IMR-90 (cell line): ENCODE measurements at regions not wholly inside any gene's neighbourhood (a gene's known extent, or its start where the extent isn't known, plus 50 kb on each side); places are given as distances from the start of the nearest gene placed in this dataset.

Source experiments
- ATAC-seq: fragments of 200-7000 bp; cut with Tn5 transposase; 2 replicates; pipeline ENCODE4 v1.9.1; 2020; ENCODE audit warnings: low read depth, mild to moderate bottlenecking, moderate library complexity
- BruUV-seq: library from RNA; stranded (reverse); fragments of 400-500 nt; replicated peaks from 2 replicates; lab custom pipeline; 2021; lab: Mats Ljungman, UMichigan
- CTCF ChIA-PET: fragments of 300-600 bp; formaldehyde crosslinking; extraction: SDS; loops from one replicate; lab custom pipeline; 2021; ENCODE audit warnings: antibody characterized with exemption; lab: Yijun Ruan, JAX
- POLR2A ChIA-PET: fragments of 300-600 bp; sonication (Branson Sonifier 250); formaldehyde crosslinking; loops from one replicate; lab custom pipeline; 2022; ENCODE audit warnings: antibody characterized with exemption; ENCODE audit not compliant: unreplicated experiment; lab: Charles Lee
- DNase-seq: peaks from one replicate; pipeline ENCODE4 v3.0.0; 2013
- H2AFZ ChIP-seq: replicated peaks from 2 replicates; pipeline ENCODE3; 2013; ENCODE audit warnings: low read length, mild to moderate bottlenecking; ENCODE audit not compliant: poor library complexity
- H2AK5ac ChIP-seq: 2 replicates; pipeline ENCODE4 v1.6.1; 2013; ENCODE audit warnings: low read depth, low read length, inconsistent platforms
- H2AK9ac ChIP-seq: replicated peaks from 2 replicates; pipeline ENCODE3; 2013; ENCODE audit warnings: mild to moderate bottlenecking, low read depth, low read length, moderate library complexity; ENCODE audit not compliant: poor library complexity
- H2BK120ac ChIP-seq: 2 replicates; pipeline ENCODE4 v1.6.1; 2013; ENCODE audit warnings: low read depth, low read length, inconsistent platforms
- H2BK15ac ChIP-seq: 3 replicates; pipeline ENCODE4 v1.6.1; 2013; ENCODE audit warnings: low read depth, low read length, inconsistent platforms
- H2BK20ac ChIP-seq: 2 replicates; pipeline ENCODE4 v1.6.1; 2013; ENCODE audit warnings: low read depth, mild to moderate bottlenecking, inconsistent platforms, low read length, moderate library complexity
- H2BK5ac ChIP-seq: 2 replicates; pipeline ENCODE4 v1.6.1; 2013; ENCODE audit warnings: mild to moderate bottlenecking, low read depth, low read length, inconsistent platforms; ENCODE audit not compliant: poor library complexity, severe bottlenecking
- H3K14ac ChIP-seq: replicated peaks from 2 replicates; pipeline ENCODE4 v1.6.1; 2013; ENCODE audit warnings: low read depth, low read length, inconsistent platforms
- H3K18ac ChIP-seq: 2 replicates; pipeline ENCODE4 v1.6.1; 2013; ENCODE audit warnings: low read depth, low read length, control low read depth
- H3K23ac ChIP-seq: 2 replicates; pipeline ENCODE4 v1.6.1; 2013; ENCODE audit warnings: low read depth, low read length, inconsistent platforms
- H3K27ac ChIP-seq: 2 replicates; pipeline ENCODE4 v1.5.1; 2013; ENCODE audit warnings: mild to moderate bottlenecking, control low read depth, low read length; ENCODE audit not compliant: insufficient read depth
- H3K27me3 ChIP-seq: 2 replicates; pipeline ENCODE4 v1.6.1; 2013; ENCODE audit warnings: low read length; ENCODE audit not compliant: control insufficient read depth, insufficient read depth
- H3K36me3 ChIP-seq: 2 replicates; pipeline ENCODE4 v1.6.1; 2013; ENCODE audit warnings: low read length, mixed read lengths; ENCODE audit not compliant: control insufficient read depth, insufficient read depth
- H3K4ac ChIP-seq: 2 replicates; pipeline ENCODE4 v1.6.1; 2013; ENCODE audit warnings: low read depth, low read length, inconsistent platforms
- H3K4me1 ChIP-seq: 2 replicates; pipeline ENCODE4 v1.6.1; 2013; ENCODE audit warnings: low read length, mixed read lengths; ENCODE audit not compliant: control insufficient read depth, insufficient read depth
- H3K4me2 ChIP-seq: 2 replicates; pipeline ENCODE4 v1.6.1; 2013; ENCODE audit warnings: low read depth, mild to moderate bottlenecking, control low read depth, low read length, moderate library complexity
- H3K4me3 ChIP-seq: 2 replicates; pipeline ENCODE4 v1.5.1; 2013; ENCODE audit warnings: low read depth, mild to moderate bottlenecking, control low read depth, low read length, moderate library complexity; ENCODE audit not compliant: insufficient read depth
- H3K56ac ChIP-seq: 2 replicates; pipeline ENCODE4 v1.6.1; 2013; ENCODE audit warnings: low read length, inconsistent platforms; ENCODE audit not compliant: insufficient read depth; ENCODE audit errors: extremely low read depth
- H3K79me1 ChIP-seq, 2 experiments: 2 replicates each; pipeline ENCODE4 v1.6.1; 2013; ENCODE audit warnings: low read length in 2 of 2, inconsistent platforms in 1 of 2, low read depth in 1 of 2
- H3K9ac ChIP-seq: 2 replicates; pipeline ENCODE4 v1.6.1; 2013; ENCODE audit warnings: low read depth, low read length, control low read depth
- H3K9me1 ChIP-seq: 2 replicates; pipeline ENCODE4 v1.6.1; 2013; ENCODE audit warnings: low read length, inconsistent platforms; ENCODE audit not compliant: insufficient read depth
- H3K9me3 ChIP-seq: 2 replicates; pipeline ENCODE4 v1.6.1; 2013; ENCODE audit warnings: low read length; ENCODE audit not compliant: control insufficient read depth, insufficient read depth
- H4K20me1 ChIP-seq: 2 replicates; pipeline ENCODE4 v1.6.1; 2013; ENCODE audit warnings: low read length, inconsistent platforms; ENCODE audit not compliant: insufficient read depth
- H4K5ac ChIP-seq: 2 replicates; pipeline ENCODE4 v1.6.1; 2013; ENCODE audit warnings: mild to moderate bottlenecking, low read depth, low read length, control low read depth
- H4K8ac ChIP-seq, 2 experiments: 2 replicates each; pipeline ENCODE4 v1.6.1; 2013; ENCODE audit warnings: low read depth in 2 of 2, low read length in 2 of 2, control low read depth in 1 of 2, inconsistent platforms in 1 of 2
- H4K91ac ChIP-seq: 2 replicates; pipeline ENCODE4 v1.6.1; 2013; ENCODE audit warnings: low read depth, low read length, inconsistent platforms; ENCODE audit not compliant: insufficient read depth
- BHLHE40 ChIP-seq: fragments of 150-350 bp; IDR thresholded peaks from 2 replicates; pipeline ENCODE4 v1.6.1; 2016; ENCODE audit warnings: mild to moderate bottlenecking, low read depth, low read length
- CEBPB ChIP-seq: IDR thresholded peaks from 2 replicates; pipeline ENCODE4 v1.6.1; 2012; ENCODE audit warnings: low read depth, low read length, improper control_type of control experiment
- CTCF ChIP-seq: conservative IDR thresholded peaks from 2 replicates; pipeline ENCODE4 v1.5.1; 2012; ENCODE audit warnings: mild to moderate bottlenecking, low read depth, low read length, improper control_type of control experiment
- RAD21 ChIP-seq: IDR thresholded peaks from 2 replicates; pipeline ENCODE4 v1.6.1; 2012; ENCODE audit warnings: low read length, improper control_type of control experiment
- RFX5 ChIP-seq: IDR thresholded peaks from 2 replicates; pipeline ENCODE4 v1.8.0; 2012; ENCODE audit warnings: low read depth, mild to moderate bottlenecking, low read length, moderate library complexity
- WGBS, 2 experiments: methylation state at CpG; one replicate each; pipeline versions ENCODE4 v1.1.5 to v1.1.7; 2013; ENCODE audit warnings: missing lambda C conversion rate in 2 of 2; ENCODE audit not compliant: insufficient read length in 1 of 2; ENCODE audit errors: extremely low coverage in 2 of 2; 5-methylcytosine and 5-hydroxymethylcytosine counted together
- dilution Hi-C: fragments of 300-500 bp; cut with HindIII; formaldehyde crosslinking; loops from one replicate; pipeline ENCODE4 v1.14.3; 2018; ENCODE audit warnings: low sequenced_read_pairs; ENCODE audit not compliant: unreplicated experiment
- in situ Hi-C: fragments of 300-500 bp; cut with MboI; formaldehyde crosslinking; loops from 3 replicates; pipeline ENCODE4 v1.14.3; 2019; ENCODE audit warnings: low sequenced_read_pairs, inconsistent platforms, mixed read lengths
- intact Hi-C: fragments of 100-400 bp; cut with micrococcal nuclease; formaldehyde crosslinking; loops from 2 replicates; pipeline ENCODE4 v1.10.0; 2022

- no peak overlapping the region for H4K8ac ChIP-seq
- no peak overlapping the region for H2AFZ ChIP-seq
- dilution Hi-C loops (no loop called here), in situ Hi-C loops (no loop called here), intact Hi-C loops (no loop called here)
- no peak overlapping the region for H4K5ac ChIP-seq
- 60% methylated on average over 1 of the region's 10 CpGs; no CpG with 5 or more reads in 1 of the 2 experiments for WGBS, 2 experiments
- no peaks in the 10 kb centered on the region; a peak in 1 of 4 replicates for H3K79me1 ChIP-seq
- TF ChIP-seq BHLHE40 (no peak), RFX5 (no peak), RAD21 (no peak), CEBPB (no peak), CTCF (no peak)
- H3K36me3 ChIP-seq, result peaks cover 26% of the 10 kb centered on the region
- no peak overlapping the region for H3K56ac ChIP-seq
- H3K14ac ChIP-seq, result no peak overlapping the region
- no peaks in the 10 kb centered on the region for H3K27me3 ChIP-seq
- H3K23ac ChIP-seq, result no peak overlapping the region
- H2BK20ac ChIP-seq, result no peak overlapping the region
- H3K9ac ChIP-seq, result no peak overlapping the region
- no peak overlapping the region for H3K18ac ChIP-seq
- H3K27ac ChIP-seq, result no peak overlapping the region
- no peak overlapping the region for H2BK120ac ChIP-seq
- H3K9me3 ChIP-seq, result no peaks in the 10 kb centered on the region
- no peak for DNase-seq
- no peak overlapping the region for H2BK5ac ChIP-seq
- no peak for ATAC-seq
- ChIA-PET CTCF (no interaction called here), POLR2A (no interaction called here)
- no peak overlapping the region for H2AK5ac ChIP-seq
- 0 out of 2 replicates have a peak, but pooled peaks cover 1% of the 10 kb centered on the region for H3K4me1 ChIP-seq
- H3K9me1 ChIP-seq, result no peaks in the 10 kb centered on the region
- H3K4me3 ChIP-seq, result no peak overlapping the region
- H3K4ac ChIP-seq, result no peak overlapping the region
- H4K91ac ChIP-seq, result no peak overlapping the region
- no peak overlapping the region for H2AK9ac ChIP-seq
- no TSS peak for BruUV-seq
- no peaks in the 10 kb centered on the region for H4K20me1 ChIP-seq
- H3K4me2 ChIP-seq, result no peak overlapping the region
- H2BK15ac ChIP-seq, result no peak overlapping the region
Observed at GRCh38 chr17:64788286-64789060, 126.4 kb upstream of the SMURF2 start.
